ENCODE measurements at regions not wholly inside any gene's neighbourhood (a gene's known extent, or its start where the extent isn't known, plus 50 kb on each side); places are given as distances from the start of the nearest gene placed in this dataset.
A peak's percentile ranks its signal among the peaks of the same experiment; 100 is the strongest.

GRCh38 chr13:56317841-56318240 lies 822.9 kb upstream of the PRR20A start:
- no peaks in the 10 kb centered on the region for H3K36me3 ChIP-seq
- H3K27me3 ChIP-seq = no peaks in the 10 kb centered on the region
- H3K4me3 ChIP-seq (ENCODE audit: low read depth, low read length) = no peak overlapping the region
- no peaks in the 10 kb centered on the region for H3K9me3 ChIP-seq
- DNase-seq = peak; percentile 15
- peaks cover 7% of the 10 kb centered on the region; the same call in 1 of the 2 replicates for H3K4me1 ChIP-seq
- TF ChIP-seq CTCF (IDR thresholded peaks at IDR 0.05; ENCODE audit: low read depth, low read length) = no peak

DNA sequence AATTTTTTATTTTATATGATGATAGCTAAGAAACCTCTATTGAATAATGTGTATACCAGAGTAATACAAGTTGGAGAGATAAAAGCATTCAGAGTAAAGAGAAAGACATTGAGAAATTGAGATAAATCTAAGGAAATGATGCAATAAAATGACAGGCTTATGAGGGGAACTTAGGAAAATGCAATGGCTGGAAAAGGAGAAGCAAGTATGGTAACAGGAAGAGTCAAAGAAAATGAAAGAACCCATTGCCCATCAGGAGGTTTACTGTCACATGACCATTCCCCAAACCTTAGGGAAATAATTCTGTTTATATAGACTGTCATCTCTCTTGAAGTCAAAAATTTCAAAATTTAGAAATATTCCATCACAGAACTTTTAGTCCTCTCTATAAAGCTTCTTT lies 808.0 kb upstream of the PRR20A start:
- Histone ChIP-seq H3K27me3 (no peaks in the 10 kb centered on the region), H3K9me3 (no peaks in the 10 kb centered on the region), H3K36me3 (no peaks in the 10 kb centered on the region), H3K4me1 (no peaks in the 10 kb centered on the region), H3K4me3 (ENCODE audit: low read depth, low read length) (no peak overlapping the region)
- DNase-seq = no peak
- TF ChIP-seq CTCF (IDR thresholded peaks at IDR 0.05; ENCODE audit: low read depth, low read length) = no peak

- no peaks in the 10 kb centered on the region for H3K4me1 ChIP-seq
- H3K27me3 ChIP-seq = no peaks in the 10 kb centered on the region
- no peaks in the 10 kb centered on the region for H3K9me3 ChIP-seq
- no peak for TF ChIP-seq CTCF (IDR thresholded peaks at IDR 0.05; ENCODE audit: low read depth, low read length)
- DNase-seq = no peak
- H3K36me3 ChIP-seq = no peaks in the 10 kb centered on the region
- H3K4me3 ChIP-seq (ENCODE audit: low read depth, low read length) = no peak overlapping the region
Measured at GRCh38 chr13:56335775-56336174, 804.9 kb upstream of the PRR20A start.

- no peaks in the 10 kb centered on the region for H3K27me3 ChIP-seq
- H3K4me1 ChIP-seq = no peaks in the 10 kb centered on the region
- DNase-seq = no peak
- no peak for TF ChIP-seq CTCF (IDR thresholded peaks at IDR 0.05; ENCODE audit: low read depth, low read length)
- no peaks in the 10 kb centered on the region for H3K9me3 ChIP-seq
- H3K4me3 ChIP-seq (ENCODE audit: low read depth, low read length) = no peak overlapping the region
- no peaks in the 10 kb centered on the region for H3K36me3 ChIP-seq
Measured at GRCh38 chr13:56338421-56338820, 802.3 kb upstream of the PRR20A start.

DNA sequence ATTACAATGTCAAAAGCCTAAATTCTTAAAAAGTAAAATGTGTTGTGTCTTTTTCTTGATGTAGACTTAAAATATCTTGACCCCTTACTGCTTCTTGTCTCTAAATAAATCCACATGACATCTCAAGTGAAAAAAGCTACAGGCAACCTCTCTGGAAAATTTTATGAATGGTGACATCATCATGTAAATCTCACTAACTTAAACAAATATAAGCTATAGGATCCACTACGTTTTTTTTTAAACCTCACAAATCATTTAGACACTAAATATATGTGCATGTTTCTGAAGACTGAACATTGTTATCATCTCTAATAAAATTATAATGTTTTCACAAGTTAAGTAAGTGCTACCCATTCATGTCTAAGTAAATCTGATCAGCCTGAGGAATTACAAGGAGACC lies 793.7 kb upstream of the PRR20A start:
- H3K4me3 ChIP-seq (ENCODE audit: low read depth, low read length) = no peak overlapping the region
- no peaks in the 10 kb centered on the region for H3K27me3 ChIP-seq
- DNase-seq = no peak
- TF ChIP-seq CTCF (IDR thresholded peaks at IDR 0.05; ENCODE audit: low read depth, low read length) = no peak
- no peaks in the 10 kb centered on the region for H3K9me3 ChIP-seq
- no peaks in the 10 kb centered on the region for H3K4me1 ChIP-seq
- H3K36me3 ChIP-seq = no peaks in the 10 kb centered on the region

DNA sequence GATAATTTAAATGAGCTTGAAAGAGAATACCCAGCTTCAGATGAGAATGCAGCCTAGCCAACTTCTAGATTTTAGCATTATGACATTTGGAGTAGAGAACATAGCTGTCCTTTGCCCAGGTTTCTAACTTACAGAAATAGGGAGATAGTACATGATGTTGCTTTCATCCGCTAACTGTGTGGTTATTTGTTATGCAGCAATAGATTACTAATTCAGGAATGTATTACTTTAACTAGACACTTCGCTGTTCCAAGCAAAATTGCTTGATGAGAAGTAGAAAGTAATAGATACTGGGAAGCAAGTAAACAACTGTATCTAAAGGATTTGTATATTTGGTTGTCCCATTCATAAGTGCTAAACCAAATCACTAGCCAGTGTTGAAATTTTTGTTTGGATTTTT lies 790.9 kb upstream of the PRR20A start:
- no peak for DNase-seq
- no peaks in the 10 kb centered on the region for H3K27me3 ChIP-seq

More for the DNA sequence above, 790.9 kb upstream of the PRR20A start:
- peaks cover 9% of the 10 kb centered on the region for H3K4me1 ChIP-seq
- no peak for TF ChIP-seq CTCF (IDR thresholded peaks at IDR 0.05; ENCODE audit: low read depth, low read length)
- no peak overlapping the region for H3K4me3 ChIP-seq (ENCODE audit: low read depth, low read length)
- no peaks in the 10 kb centered on the region for H3K36me3 ChIP-seq
- no peaks in the 10 kb centered on the region for H3K9me3 ChIP-seq
